ENCODE measurements at regions not wholly inside any gene's neighbourhood (a gene's known extent, or its start where the extent isn't known, plus 50 kb on each side); places are given as distances from the start of the nearest gene placed in this dataset.

- Histone ChIP-seq H3K36me3 (no peaks in the 10 kb centered on the region), H3K4me1 (no peaks in the 10 kb centered on the region), H3K27me3 (ENCODE audit: low read depth) (no peaks in the 10 kb centered on the region), H3K4me3 (no peak overlapping the region), H3K27ac (replicated peaks) (no peak overlapping the region), H3K9me3 (replicated peaks) (no peaks in the 10 kb centered on the region)
- no peak for TF ChIP-seq CTCF (IDR thresholded peaks at IDR 0.05; ENCODE audit: borderline replicate concordance)
- DNase-seq = no peak
- intact Hi-C loops (cut with micrococcal nuclease) = no loop called here
Observed at GRCh38 chr1:98299861-98300260, 361.7 kb upstream of the SNX7 start.

- no peak for TF ChIP-seq CTCF (IDR thresholded peaks at IDR 0.05; ENCODE audit: borderline replicate concordance)
Observed at GRCh38 chr1:98299313-98299712, 362.2 kb upstream of the SNX7 start.

GRCh38 chr1:98298319-98298718 is 363.2 kb upstream of the SNX7 start:
- no peak overlapping the region for H3K27ac ChIP-seq (replicated peaks)
- H3K4me1 ChIP-seq = no peaks in the 10 kb centered on the region
- intact Hi-C loops (cut with micrococcal nuclease) = no loop called here
- DNase-seq = no peak
- no peaks in the 10 kb centered on the region for H3K27me3 ChIP-seq (ENCODE audit: low read depth)
- no peak for TF ChIP-seq CTCF (IDR thresholded peaks at IDR 0.05; ENCODE audit: borderline replicate concordance)
- H3K9me3 ChIP-seq (replicated peaks) = no peaks in the 10 kb centered on the region
- H3K4me3 ChIP-seq = no peak overlapping the region
- no peaks in the 10 kb centered on the region for H3K36me3 ChIP-seq

More at GRCh38 chr1:98299313-98299712, 362.2 kb upstream of the SNX7 start:
- Histone ChIP-seq H3K4me1 (no peaks in the 10 kb centered on the region), H3K27me3 (ENCODE audit: low read depth) (no peaks in the 10 kb centered on the region), H3K36me3 (no peaks in the 10 kb centered on the region), H3K9me3 (replicated peaks) (no peaks in the 10 kb centered on the region), H3K4me3 (no peak overlapping the region), H3K27ac (replicated peaks) (no peak overlapping the region)
- intact Hi-C loops (cut with micrococcal nuclease) = no loop called here
- no peak for DNase-seq

- no peaks in the 10 kb centered on the region for H3K27me3 ChIP-seq (ENCODE audit: low read depth)
- no peaks in the 10 kb centered on the region for H3K9me3 ChIP-seq (replicated peaks)
- H3K4me3 ChIP-seq = no peak overlapping the region
- H3K4me1 ChIP-seq = no peaks in the 10 kb centered on the region
- intact Hi-C loops (cut with micrococcal nuclease) = no loop called here
- DNase-seq = no peak
- H3K27ac ChIP-seq (replicated peaks) = no peak overlapping the region
- no peak for TF ChIP-seq CTCF (IDR thresholded peaks at IDR 0.05; ENCODE audit: borderline replicate concordance)
- H3K36me3 ChIP-seq = no peaks in the 10 kb centered on the region
Observed at GRCh38 chr1:98296681-98297080, 364.8 kb upstream of the SNX7 start.

GRCh38 chr1:98294127-98294526 is 367.4 kb upstream of the SNX7 start:
- H3K4me1 ChIP-seq = no peaks in the 10 kb centered on the region
- peaks cover 7% of the 10 kb centered on the region for H3K9me3 ChIP-seq (replicated peaks)
- H3K36me3 ChIP-seq = no peaks in the 10 kb centered on the region
- TF ChIP-seq CTCF (IDR thresholded peaks at IDR 0.05; ENCODE audit: borderline replicate concordance) = no peak
- H3K4me3 ChIP-seq = no peak overlapping the region
- no peak for DNase-seq
- intact Hi-C loops (cut with micrococcal nuclease) = no loop called here
- H3K27me3 ChIP-seq (ENCODE audit: low read depth) = no peaks in the 10 kb centered on the region
- H3K27ac ChIP-seq (replicated peaks) = no peak overlapping the region

- intact Hi-C loops (cut with micrococcal nuclease) = no loop called here
- H3K4me3 ChIP-seq = no peak overlapping the region
- no peak for TF ChIP-seq CTCF (IDR thresholded peaks at IDR 0.05; ENCODE audit: borderline replicate concordance)
Observed at GRCh38 chr1:98292994-98293393, 368.5 kb upstream of the SNX7 start.

More at GRCh38 chr1:98292994-98293393, 368.5 kb upstream of the SNX7 start:
- no peaks in the 10 kb centered on the region for H3K4me1 ChIP-seq
- H3K36me3 ChIP-seq = no peaks in the 10 kb centered on the region
- peaks cover 7% of the 10 kb centered on the region for H3K9me3 ChIP-seq (replicated peaks)
- no peaks in the 10 kb centered on the region for H3K27me3 ChIP-seq (ENCODE audit: low read depth)
- DNase-seq = no peak
- no peak overlapping the region for H3K27ac ChIP-seq (replicated peaks)

Measured in left ventricle myocardium inferior (tissue), 1 donor.